Transverse colon (tissue), 3 donors: ENCODE measurements at regions not wholly inside any gene's neighbourhood (a gene's known extent, or its start where the extent isn't known, plus 50 kb on each side); places are given as distances from the start of the nearest gene placed in this dataset.

ENCODE experiments used
- CTCF ChIP-seq, 5 experiments: fragments of 200-600 bp in 3 of 5; fragments of 450-650 bp in 2 of 5; sonication (generic) in 3 of 5; IDR thresholded peaks; 1 replicate in 2 of 5; 2 replicates in 3 of 5; pipeline ENCODE4 v1.5.1; 2016 to 2017; ENCODE audit warnings: antibody characterized with exemption in 5 of 5, inconsistent platforms in 3 of 5, mild to moderate bottlenecking in 2 of 5, moderate library complexity in 1 of 5
- POLR2A ChIP-seq: fragments of 450-650 bp; IDR thresholded peaks from one replicate; pipeline ENCODE4 v1.6.1; 2016; ENCODE audit warnings: antibody characterized with exemption, mild to moderate bottlenecking, moderate library complexity

GRCh38 chr3:144762091-144762490, 790.5 kb downstream of the DIPK2A start:
- no peak for TF ChIP-seq CTCF (IDR thresholded peaks at IDR 0.05)
- no peak for TF ChIP-seq POLR2A
